ENCODE measurements at regions not wholly inside any gene's neighbourhood (a gene's known extent, or its start where the extent isn't known, plus 50 kb on each side); places are given as distances from the start of the nearest gene placed in this dataset.
"Not testable (repeated sequence)": the region's sequence is repeated elsewhere in the genome, so short reads cannot be mapped to it uniquely, and the experiment has no call there.

DNA sequence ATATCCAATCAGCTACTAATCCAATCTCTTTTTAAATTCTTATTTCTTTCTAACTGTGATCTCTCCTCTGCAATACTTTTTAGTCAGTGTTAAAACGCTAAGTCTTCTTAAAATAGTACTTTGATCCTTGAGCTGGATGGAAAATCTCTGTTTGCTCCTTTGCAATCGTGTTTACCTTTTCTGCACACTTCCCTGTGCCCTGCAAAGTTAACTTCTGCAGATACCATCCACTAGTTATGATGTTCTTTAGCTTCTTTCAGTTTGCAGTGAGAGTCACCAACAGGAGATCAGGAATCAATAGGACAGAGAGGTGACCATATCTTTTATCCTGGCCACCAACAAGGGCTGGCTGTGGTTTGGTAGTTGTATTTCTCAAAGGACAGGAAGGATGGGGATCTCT lies 391.5 kb downstream of the GASK1B start:
- DNase-seq (ENCODE audit: low read depth), result peak; percentile 12

DNA sequence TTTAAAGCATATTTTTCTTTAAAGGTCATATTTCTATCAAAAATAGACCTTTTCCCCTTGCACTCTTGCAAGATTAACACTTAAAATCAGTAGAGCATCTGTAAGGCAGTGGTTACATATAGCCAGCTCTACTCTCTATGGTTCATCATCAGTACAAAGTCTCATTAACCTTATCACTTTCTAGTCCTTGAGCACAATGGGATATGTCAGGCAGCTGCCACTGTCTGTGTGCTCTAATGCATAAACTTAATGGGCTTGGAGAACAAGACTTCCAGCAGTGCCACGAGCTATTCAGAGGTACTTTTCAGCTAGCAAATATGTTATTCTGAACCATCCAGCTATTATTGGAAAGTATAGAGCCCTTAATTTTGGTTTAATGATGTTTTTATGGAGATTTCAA lies 393.7 kb downstream of the GASK1B start:
- no peak for DNase-seq (ENCODE audit: low read depth)

DNA sequence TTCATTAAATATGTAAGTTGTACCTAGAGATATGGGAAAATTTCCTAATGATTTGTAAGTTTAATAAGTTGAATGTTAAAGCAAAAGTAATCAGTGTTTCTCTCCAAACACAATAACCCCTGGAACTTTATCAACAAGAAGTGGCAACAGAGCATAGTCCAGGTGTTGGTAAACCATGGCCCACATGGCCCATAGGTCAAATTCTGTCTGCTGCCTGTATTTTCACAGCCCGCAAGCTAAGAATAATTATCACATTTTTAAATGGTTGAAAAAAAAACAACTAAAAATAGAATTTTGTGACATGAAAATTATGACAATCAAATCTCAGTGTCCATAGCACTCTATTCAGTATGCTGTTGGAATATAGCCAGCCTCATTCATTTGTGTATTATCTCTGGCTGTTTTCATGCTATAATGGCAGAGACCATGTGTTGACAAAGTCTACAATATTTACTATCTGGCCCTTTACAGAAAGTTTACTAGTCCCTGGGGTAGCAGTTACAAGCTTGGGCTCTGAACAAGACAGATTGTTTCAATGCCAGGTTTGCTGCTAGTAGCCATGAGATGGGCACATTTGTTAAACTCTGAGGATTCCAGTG lies 395.8 kb downstream of the GASK1B start:
- no peak for DNase-seq (ENCODE audit: low read depth)

DNA sequence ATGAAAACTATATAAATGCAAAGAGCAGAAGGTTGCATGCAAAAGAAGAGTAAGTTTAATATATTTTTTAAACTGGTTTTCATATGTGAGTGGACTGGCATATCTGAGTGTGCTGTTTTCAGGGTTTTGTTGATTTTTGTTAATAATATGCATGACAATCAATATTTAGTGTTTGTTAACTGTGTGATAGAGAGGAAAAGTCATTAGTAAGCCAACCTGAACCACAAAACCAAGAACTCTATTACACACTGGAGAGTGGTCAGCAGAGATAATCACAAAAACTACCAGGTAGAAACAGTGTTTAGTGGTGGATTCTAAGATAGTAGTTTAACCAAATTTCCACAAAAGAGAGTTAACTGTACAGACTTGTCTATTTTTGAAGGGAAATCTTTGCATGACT lies 396.9 kb downstream of the GASK1B start:
- no peak for DNase-seq (ENCODE audit: low read depth)

DNA sequence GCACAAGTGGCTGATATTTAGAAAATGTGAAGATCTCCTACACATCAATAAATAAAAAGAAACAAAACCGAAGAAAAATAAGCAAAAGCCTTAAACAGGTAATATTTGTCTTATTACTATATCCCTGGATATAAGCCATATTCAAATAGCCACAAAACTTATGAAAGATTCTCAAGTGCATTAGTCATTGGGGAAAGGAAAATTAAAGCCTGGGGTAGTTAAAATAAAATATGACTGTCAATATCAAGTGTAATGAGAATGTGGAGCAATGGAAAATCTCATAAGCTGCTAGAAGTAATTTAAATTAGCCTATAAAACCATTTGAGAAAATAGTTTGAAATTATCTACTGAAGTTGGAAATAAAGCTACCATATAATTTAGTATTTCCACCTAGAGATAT lies 399.9 kb downstream of the GASK1B start:
- DNase-seq (ENCODE audit: low read depth), result no peak

DNA sequence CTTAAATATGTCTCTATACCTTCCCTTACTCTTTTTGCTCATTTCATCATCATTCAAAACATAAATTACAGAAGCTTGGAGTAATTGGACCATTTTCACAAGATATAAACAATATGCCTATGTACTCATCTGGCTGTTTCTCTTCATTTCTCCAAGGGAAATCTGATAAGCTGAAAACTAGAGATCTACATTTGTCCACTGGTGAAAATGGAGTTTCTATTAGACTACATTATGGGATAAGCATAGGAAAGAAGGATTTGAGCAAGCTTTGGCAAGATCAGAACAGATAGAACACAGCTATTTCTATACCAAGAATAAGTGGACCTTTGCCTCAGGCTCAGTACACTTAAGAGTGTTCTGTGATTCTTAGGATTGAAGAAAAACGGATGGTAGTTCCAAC lies 404.4 kb downstream of the GASK1B start:
- DNase-seq (ENCODE audit: low read depth), result no peak

- DNase-seq (ENCODE audit: low read depth), result no peak
Measured at GRCh38 chr4:157763490-157763889, 409.3 kb downstream of the GASK1B start.

GRCh38 chr4:157754410-157754809 lies 418.4 kb downstream of the GASK1B start:
- DNase-seq (ENCODE audit: low read depth), result no peak

DNA sequence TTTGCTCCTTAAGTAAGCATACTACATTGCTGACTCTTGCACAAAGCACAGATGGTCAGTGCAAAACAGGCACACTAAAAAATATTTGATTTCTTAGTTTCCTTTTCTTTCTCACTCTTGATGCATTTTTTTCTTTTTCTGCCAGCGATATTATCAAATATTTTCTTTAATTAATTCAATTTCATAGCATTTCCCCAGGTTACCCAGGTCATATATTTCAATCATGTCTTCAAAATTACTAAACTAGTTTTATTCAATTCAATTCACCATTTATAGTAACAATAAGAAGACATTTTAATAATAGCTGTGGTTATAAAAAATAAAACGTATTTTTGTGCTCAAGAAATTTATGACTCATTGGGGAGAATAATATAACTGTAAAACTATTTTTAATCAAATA lies 421.2 kb downstream of the GASK1B start:
- DNase-seq (ENCODE audit: low read depth), result no peak

DNA sequence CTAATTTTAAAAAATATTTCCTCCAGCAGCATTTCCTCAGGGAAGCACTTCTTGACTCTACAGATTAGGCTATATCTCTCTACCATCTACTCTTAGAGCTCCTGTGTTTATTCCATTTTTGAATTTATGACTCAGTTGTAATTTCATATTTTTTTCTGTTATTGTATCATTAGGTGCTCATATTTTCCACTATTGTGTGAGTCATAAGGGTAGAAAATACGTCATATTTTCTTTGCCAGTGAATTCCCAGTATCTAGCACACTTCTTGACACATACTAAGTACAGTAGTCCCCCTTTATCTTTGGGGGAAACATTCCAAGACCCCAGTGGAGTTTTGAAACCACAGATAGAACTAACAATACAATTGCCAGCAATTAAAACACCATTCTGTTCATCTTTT lies 431.2 kb downstream of the GASK1B start:
- DNase-seq (ENCODE audit: low read depth), result no peak

- no peak for DNase-seq (ENCODE audit: low read depth)
Measured at GRCh38 chr4:157739242-157739641, 433.6 kb downstream of the GASK1B start.

GRCh38 chr4:157728215-157728614 lies 444.6 kb downstream of the GASK1B start:
- no peak for DNase-seq (ENCODE audit: low read depth)

GRCh38 chr4:157727163-157727562 lies 445.7 kb downstream of the GASK1B start:
- DNase-seq (ENCODE audit: low read depth), result no peak

DNA sequence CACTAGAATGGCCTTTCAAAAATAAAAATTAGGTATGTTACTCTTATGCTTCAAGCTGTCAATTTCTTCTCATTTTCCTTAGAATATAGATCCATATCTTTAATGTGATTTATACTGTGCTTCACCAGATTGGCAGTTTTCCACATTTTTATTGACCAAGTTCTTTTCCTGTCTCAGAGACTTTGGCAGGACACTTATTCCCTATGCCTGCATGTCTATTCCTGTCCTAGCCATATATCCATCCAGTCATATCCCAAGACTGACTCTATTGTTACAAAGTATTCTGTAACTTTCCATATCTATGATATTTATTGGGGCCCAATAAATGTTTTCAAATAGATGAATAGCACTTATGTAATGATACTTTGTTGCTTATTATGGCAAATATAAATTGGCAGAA lies 450.7 kb downstream of the GASK1B start:
- no peak for DNase-seq (ENCODE audit: low read depth)

GRCh38 chr4:157713342-157713741 lies 459.5 kb downstream of the GASK1B start:
- DNase-seq (ENCODE audit: low read depth), result no peak

DNA sequence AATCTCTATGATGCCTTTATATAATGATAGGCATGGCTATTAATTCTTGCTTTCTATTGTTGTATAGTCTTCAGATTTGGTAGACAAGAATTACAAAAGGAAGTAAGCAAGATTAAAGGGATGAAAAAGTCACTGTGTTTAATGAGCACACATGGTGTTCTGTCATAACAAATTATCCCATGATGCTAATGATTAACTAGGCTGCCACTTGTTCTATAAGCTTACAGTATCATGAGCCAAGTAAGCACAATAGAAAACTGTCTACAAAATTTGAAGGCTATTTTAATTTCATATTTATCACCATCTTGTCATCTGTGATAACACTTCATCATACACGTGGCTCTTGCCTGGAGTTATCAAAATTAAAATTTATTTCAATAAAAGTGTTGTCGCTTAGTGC lies 466.7 kb downstream of the GASK1B start:
- no peak for DNase-seq (ENCODE audit: low read depth)

DNA sequence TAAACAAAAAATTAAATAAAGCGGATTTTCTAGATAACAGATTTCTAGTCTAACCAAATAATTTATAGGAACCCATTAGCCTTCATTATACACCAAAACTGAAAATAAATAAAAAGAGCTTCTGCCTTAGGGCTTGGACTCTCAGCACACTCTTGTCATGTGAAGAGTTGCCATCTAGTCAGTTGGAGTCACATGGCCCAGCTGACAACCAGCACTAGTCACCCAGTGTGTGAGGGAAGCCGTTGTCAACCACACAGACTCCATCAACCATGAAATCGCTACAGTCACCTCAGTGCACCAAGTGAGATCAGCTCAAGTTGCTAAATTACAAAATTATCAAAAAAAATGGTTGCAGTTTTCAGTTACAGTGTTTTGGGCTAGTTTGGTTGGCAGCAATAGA lies 470.0 kb downstream of the GASK1B start:
- DNase-seq (ENCODE audit: low read depth), result no peak

GRCh38 chr4:157701695-157701994 lies 471.2 kb downstream of the GASK1B start:
- DNase-seq (ENCODE audit: low read depth), result no peak

- peak; percentile 62 for DNase-seq (ENCODE audit: low read depth)
Measured at GRCh38 chr4:157700898-157701694, 471.7 kb downstream of the GASK1B start.

GRCh38 chr4:157689476-157689875 lies 468.9 kb downstream of the GRIA2 start:
- DNase-seq (ENCODE audit: low read depth), result no peak

GRCh38 chr4:157687971-157688370 lies 467.4 kb downstream of the GRIA2 start:
- DNase-seq (ENCODE audit: low read depth), result no peak

- not testable (repeated sequence) for DNase-seq (ENCODE audit: low read depth)
Measured at GRCh38 chr4:157679326-157679725, 458.8 kb downstream of the GRIA2 start.

- DNase-seq (ENCODE audit: low read depth), result no peak
Measured at GRCh38 chr4:157678478-157678877, 457.9 kb downstream of the GRIA2 start.

- DNase-seq (ENCODE audit: low read depth), result no peak
Measured at GRCh38 chr4:157674699-157675098, 454.2 kb downstream of the GRIA2 start.
